Pancreas (tissue), 10 donors: ENCODE measurements at regions not wholly inside any gene's neighbourhood (a gene's known extent, or its start where the extent isn't known, plus 50 kb on each side); places are given as distances from the start of the nearest gene placed in this dataset.
"Not testable (repeated sequence)": the region's sequence is repeated elsewhere in the genome, so short reads cannot be mapped to it uniquely, and the experiment has no call there.

Experiments used
- ATAC-seq, 4 donors: fragments of 200-7000 bp; cut with Tn5 transposase; one replicate each; pipeline versions ENCODE4 v1.8.0 to v1.9.1; 2020; ENCODE audit warnings: mild to moderate bottlenecking in 4 of 4, moderate library complexity in 4 of 4
- DNase-seq, 6 donors: peaks; one replicate each; pipeline ENCODE4 v3.0.0-alpha.2; 2020
- FAIRE-seq: peaks from 2 replicates; lab custom pipeline; 2012; peaks lifted over from hg19 to GRCh38; lab: Jason Lieb, UNC
- H3K27ac ChIP-seq, 4 donors: fragments of 200-600 bp; sonication (generic); 1 replicate in 3 of 4; 2 replicates in 1 of 4; pipeline versions ENCODE4 v1.5.0 to v1.8.0; 2020
- H3K27me3 ChIP-seq, 4 donors: fragments of 200-600 bp; one replicate each; pipeline ENCODE4 v1.8.0; 2021
- H3K36me3 ChIP-seq, 3 donors: fragments of 200-600 bp; sonication (generic) in 1 of 3; one replicate each; pipeline versions ENCODE4 v1.5.0 to v1.8.0; 2020 to 2021
- H3K4me1 ChIP-seq, 3 donors: fragments of 200-600 bp; one replicate each; pipeline ENCODE4 v1.8.0; 2021
- H3K4me3 ChIP-seq, 4 donors: fragments of 200-600 bp; sonication (generic) in 2 of 4; one replicate each; pipeline versions ENCODE4 v1.5.0 to v1.8.0; 2020 to 2021
- H3K9me3 ChIP-seq, 4 donors: fragments of 200-600 bp; one replicate each; pipeline ENCODE4 v1.8.0; 2021
- CTCF ChIP-seq, 4 donors: fragments of 200-600 bp; sonication (generic) in 3 of 4; IDR thresholded peaks; one replicate each; pipeline versions ENCODE4 v1.5.0 to v1.8.0; 2021; ENCODE audit warnings: antibody characterized with exemption in 4 of 4
- WGBS, 2 donors: extraction: QIAGEN DNeasy Blood & Tissue Kit; methylation state at CpG; one replicate each; pipeline ENCODE4 v1.1.7; 2013; 5-methylcytosine and 5-hydroxymethylcytosine counted together
- intact Hi-C, 3 donors: fragments of 100-400 bp; cut with DNase I; formaldehyde crosslinking; loops; one replicate each; pipeline versions ENCODE4 v1.11.1 to v1.14.2; 2022
- donor health status: healthy with polysubstance abuse.
- donor health status: DM: no; HTN: no; CAD: no; lungs with moderate emphysema.
- donor health status: DM: no; HTN: no; CAD: no.
- donor health status: control.
- donor health status: control.
- donor health status: Bipolar disorder and iron deficiency.
- donor health status: DM: yes; HTN: yes; CAD: no.
- donor health status: DM: no; HTN: no; CAD: no.
- donor health status: DM: no; HTN: no; CAD: no.
- donor health status: DM: yes; HTN: yes; CAD: no.

GRCh38 chr7:10455936-10456335, 517.7 kb upstream of the PHF14 start:
- no peaks in the 10 kb centered on the region for H3K27me3 ChIP-seq
- FAIRE-seq (no peak), DNase-seq (no peak), ATAC-seq (no peak)
- H3K9me3 ChIP-seq: no peaks in the 10 kb centered on the region
- intact Hi-C loops: no loop called here
- H3K4me1 ChIP-seq: no peaks in the 10 kb centered on the region
- no peaks in the 10 kb centered on the region for H3K36me3 ChIP-seq
- no peak overlapping the region for H3K4me3 ChIP-seq
- no peak for TF ChIP-seq CTCF (IDR thresholded peaks at IDR 0.05)
- H3K27ac ChIP-seq: no peak overlapping the region

DNA sequence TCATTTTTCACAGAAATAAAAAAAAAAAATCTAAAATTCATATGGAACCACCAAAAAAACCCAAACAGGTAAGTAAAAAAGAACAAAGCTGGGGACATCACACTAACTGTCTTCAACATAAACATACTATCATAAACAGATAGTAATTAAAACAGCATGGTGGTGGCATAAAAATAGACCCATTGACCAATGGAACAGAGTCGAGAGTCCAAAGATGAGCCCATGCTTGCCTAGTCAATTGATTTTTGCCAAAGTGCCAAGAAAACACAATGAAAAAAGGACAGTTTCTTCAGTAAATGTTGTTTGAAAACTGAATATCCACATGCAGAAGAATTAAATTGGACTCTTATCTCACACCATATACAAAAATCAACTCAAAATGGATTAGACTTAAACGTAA, 513.2 kb upstream of the PHF14 start:
- H3K4me3 ChIP-seq: no peak overlapping the region
- ATAC-seq: no peak
- 74 to 87% methylated on average over 2 of the region's 2 CpGs for WGBS, 2 donors
- FAIRE-seq: no peak
- no peak for TF ChIP-seq CTCF (IDR thresholded peaks at IDR 0.05)
- H3K27ac ChIP-seq: no peak overlapping the region
- DNase-seq: no peak
- H3K4me1 ChIP-seq: no peaks in the 10 kb centered on the region
- intact Hi-C loops: no loop called here
- no peaks in the 10 kb centered on the region for H3K27me3 ChIP-seq
- H3K36me3 ChIP-seq: no peaks in the 10 kb centered on the region
- H3K9me3 ChIP-seq: no peaks in the 10 kb centered on the region

- Histone ChIP-seq H3K9me3 (no peaks in the 10 kb centered on the region), H3K27ac (no peak overlapping the region), H3K4me1 (no peaks in the 10 kb centered on the region), H3K36me3 (no peaks in the 10 kb centered on the region), H3K4me3 (no peak overlapping the region), H3K27me3 (no peaks in the 10 kb centered on the region)
- FAIRE-seq (no peak), ATAC-seq (no peak), DNase-seq (no peak)
- TF ChIP-seq CTCF (IDR thresholded peaks at IDR 0.05): no peak
- intact Hi-C loops: no loop called here
These were observed 510.0 kb upstream of the PHF14 start for GRCh38 chr7:10463701-10464100.

GRCh38 chr7:10465536-10465935, 508.1 kb upstream of the PHF14 start:
- H3K36me3 ChIP-seq, H3K4me1 ChIP-seq, intact Hi-C loops, FAIRE-seq, ATAC-seq, H3K4me3 ChIP-seq, H3K9me3 ChIP-seq, DNase-seq, H3K27ac ChIP-seq, H3K27me3 ChIP-seq: not testable (repeated sequence)
- 95% methylated on average over 20 of the region's 30 CpGs; no CpG with 5 or more reads in 1 of the 2 donors for WGBS, 2 donors

GRCh38 chr7:10468908-10469307, 504.8 kb upstream of the PHF14 start:
- no peak for TF ChIP-seq CTCF (IDR thresholded peaks at IDR 0.05)
- Histone ChIP-seq H3K9me3 (no peaks in the 10 kb centered on the region), H3K27me3 (no peaks in the 10 kb centered on the region), H3K4me1 (no peaks in the 10 kb centered on the region), H3K27ac (no peak overlapping the region), H3K4me3 (no peak overlapping the region), H3K36me3 (no peaks in the 10 kb centered on the region)
- DNase-seq (no peak), FAIRE-seq (no peak), ATAC-seq (no peak)
- intact Hi-C loops: no loop called here
- 75 to 81% methylated on average over 6 of the region's 6 CpGs for WGBS, 2 donors

DNA sequence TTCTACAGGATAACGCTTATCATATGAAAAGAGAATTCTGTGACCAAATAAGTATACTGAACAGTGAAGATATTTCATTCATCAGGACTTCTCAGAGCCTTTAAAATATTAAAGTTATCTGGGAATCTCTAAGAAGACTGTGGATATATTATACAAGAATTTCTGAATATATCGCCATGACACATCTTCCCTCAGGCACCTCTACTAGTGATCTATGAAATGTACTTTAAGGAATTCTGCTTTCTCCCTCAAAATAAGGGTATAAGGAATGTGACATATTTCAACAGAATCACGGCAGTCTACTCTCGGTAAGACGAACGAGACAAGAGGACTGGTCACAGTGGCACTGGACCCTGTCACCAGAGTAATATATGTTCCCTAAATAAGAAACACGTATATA, 504.2 kb upstream of the PHF14 start:
- FAIRE-seq: no peak

More for the DNA sequence above, 504.2 kb upstream of the PHF14 start:
- no peaks in the 10 kb centered on the region for H3K9me3 ChIP-seq
- H3K36me3 ChIP-seq: no peaks in the 10 kb centered on the region
- 56 to 60% methylated on average over 7 of the region's 7 CpGs for WGBS, 2 donors
- peaks cover 0 to 3% (median 0%) of the 10 kb centered on the region in 3 donors for H3K4me1 ChIP-seq
- no peak for DNase-seq
- ATAC-seq: no peak
- no peak overlapping the region for H3K27ac ChIP-seq
- H3K27me3 ChIP-seq: no peaks in the 10 kb centered on the region
- intact Hi-C loops: no loop called here
- H3K4me3 ChIP-seq: no peak overlapping the region
- no peak for TF ChIP-seq CTCF (IDR thresholded peaks at IDR 0.05)
